ENCODE measurements at regions not wholly inside any gene's neighbourhood (a gene's known extent, or its start where the extent isn't known, plus 50 kb on each side); places are given as distances from the start of the nearest gene placed in this dataset.

- H3K9me3 ChIP-seq, result no peaks in the 10 kb centered on the region
- WGBS, result 15% methylated on average over 1 of the region's 1 CpG
- no peak for TF ChIP-seq EP300 (IDR thresholded peaks at IDR 0.05)
- TF ChIP-seq, protein P1, sequence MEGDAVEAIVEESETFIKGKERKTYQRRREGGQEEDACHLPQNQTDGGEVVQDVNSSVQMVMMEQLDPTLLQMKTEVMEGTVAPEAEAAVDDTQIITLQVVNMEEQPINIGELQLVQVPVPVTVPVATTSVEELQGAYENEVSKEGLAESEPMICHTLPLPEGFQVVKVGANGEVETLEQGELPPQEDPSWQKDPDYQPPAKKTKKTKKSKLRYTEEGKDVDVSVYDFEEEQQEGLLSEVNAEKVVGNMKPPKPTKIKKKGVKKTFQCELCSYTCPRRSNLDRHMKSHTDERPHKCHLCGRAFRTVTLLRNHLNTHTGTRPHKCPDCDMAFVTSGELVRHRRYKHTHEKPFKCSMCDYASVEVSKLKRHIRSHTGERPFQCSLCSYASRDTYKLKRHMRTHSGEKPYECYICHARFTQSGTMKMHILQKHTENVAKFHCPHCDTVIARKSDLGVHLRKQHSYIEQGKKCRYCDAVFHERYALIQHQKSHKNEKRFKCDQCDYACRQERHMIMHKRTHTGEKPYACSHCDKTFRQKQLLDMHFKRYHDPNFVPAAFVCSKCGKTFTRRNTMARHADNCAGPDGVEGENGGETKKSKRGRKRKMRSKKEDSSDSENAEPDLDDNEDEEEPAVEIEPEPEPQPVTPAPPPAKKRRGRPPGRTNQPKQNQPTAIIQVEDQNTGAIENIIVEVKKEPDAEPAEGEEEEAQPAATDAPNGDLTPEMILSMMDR (IDR thresholded peaks at IDR 0.05), result no peak
- no peak for DNase-seq (ENCODE audit: low spot score in 2 of 2)
- H3K36me3 ChIP-seq, result no peaks in the 10 kb centered on the region
- no peak overlapping the region for H3K4me3 ChIP-seq
- H3K27ac ChIP-seq, result no peak overlapping the region
- no peaks in the 10 kb centered on the region for H3K4me1 ChIP-seq
- H3K27me3 ChIP-seq, result no peaks in the 10 kb centered on the region
Measured at GRCh38 chr16:59586331-59586730, 852.2 kb upstream of the GOT2 start.

DNA sequence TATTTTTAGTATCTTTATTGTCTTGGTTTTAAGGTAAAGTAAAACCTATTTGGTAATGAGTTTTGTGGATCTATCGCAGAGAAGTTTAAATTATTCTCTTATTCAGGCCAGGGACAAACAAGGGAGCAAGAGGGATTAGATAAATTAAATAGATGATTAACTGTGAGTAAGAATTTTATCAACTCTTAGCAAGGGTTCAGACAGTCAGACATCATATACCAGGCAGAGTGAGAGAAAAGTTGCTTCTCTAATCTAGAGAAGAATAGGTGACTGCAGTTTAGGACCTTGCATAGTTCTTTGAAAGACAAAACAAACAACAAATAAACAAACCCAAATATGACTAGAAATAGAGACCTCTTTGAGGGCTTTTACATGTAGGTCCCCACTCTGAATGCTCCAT lies 840.2 kb upstream of the GOT2 start:
- Histone ChIP-seq H3K36me3 (no peaks in the 10 kb centered on the region), H3K9me3 (no peaks in the 10 kb centered on the region), H3K27ac (no peak overlapping the region), H3K27me3 (no peaks in the 10 kb centered on the region), H3K4me1 (no peaks in the 10 kb centered on the region), H3K4me3 (no peak overlapping the region)
- TF ChIP-seq POLR2AphosphoS5 (IDR thresholded peaks at IDR 0.05), result no peak
- TF ChIP-seq, protein P1 (IDR thresholded peaks at IDR 0.05), result no peak
- TF ChIP-seq EP300 (IDR thresholded peaks at IDR 0.05), result no peak
- no peak for TF ChIP-seq POLR2A (IDR thresholded peaks at IDR 0.05)
- DNase-seq (ENCODE audit: low spot score in 2 of 2), result no peak
- WGBS, result 95% methylated on average over 1 of the region's 1 CpG

GRCh38 chr16:59573528-59574271 lies 839.6 kb upstream of the GOT2 start:
- H3K27me3 ChIP-seq, result no peaks in the 10 kb centered on the region
- WGBS, result 73% methylated on average over 5 of the region's 5 CpGs
- no peak for DNase-seq (ENCODE audit: low spot score in 2 of 2)
- H3K27ac ChIP-seq, result no peak overlapping the region
- H3K4me3 ChIP-seq, result no peak overlapping the region
- TF ChIP-seq, protein P1 (IDR thresholded peaks at IDR 0.05), result no peak
- TF ChIP-seq POLR2A (IDR thresholded peaks at IDR 0.05) (no peak), EP300 (IDR thresholded peaks at IDR 0.05) (no peak), POLR2AphosphoS5 (IDR thresholded peaks at IDR 0.05) (no peak)
- H3K4me1 ChIP-seq, result no peaks in the 10 kb centered on the region
- H3K9me3 ChIP-seq, result no peaks in the 10 kb centered on the region
- no peaks in the 10 kb centered on the region for H3K36me3 ChIP-seq

DNA sequence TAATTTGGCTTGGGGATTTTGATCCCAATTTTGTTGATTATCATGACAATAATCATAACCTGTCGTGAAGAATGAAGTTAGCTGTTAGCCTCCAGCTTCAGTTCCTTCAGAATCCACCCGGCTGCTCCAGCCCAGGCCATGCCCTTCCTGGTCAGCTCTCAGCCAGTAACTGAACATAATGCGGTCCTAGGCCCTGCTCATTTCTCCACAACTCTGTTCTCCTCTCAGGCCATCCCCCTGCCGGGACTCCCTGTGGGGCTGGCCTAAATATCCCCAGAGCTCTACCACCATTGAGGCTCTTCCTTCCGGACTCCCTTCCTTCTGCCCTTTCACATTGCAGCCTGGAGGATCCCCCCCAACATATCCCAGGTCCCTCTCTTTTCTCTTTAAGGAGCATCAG lies 833.4 kb upstream of the GOT2 start:
- DNase-seq (ENCODE audit: low spot score in 2 of 2), result no peak
- Histone ChIP-seq H3K27me3 (no peaks in the 10 kb centered on the region), H3K4me3 (no peak overlapping the region), H3K4me1 (no peaks in the 10 kb centered on the region), H3K27ac (no peak overlapping the region), H3K36me3 (no peaks in the 10 kb centered on the region), H3K9me3 (no peaks in the 10 kb centered on the region)
- no peak for TF ChIP-seq POLR2A (IDR thresholded peaks at IDR 0.05)
- no peak for TF ChIP-seq POLR2AphosphoS5 (IDR thresholded peaks at IDR 0.05)
- 87% methylated on average over 5 of the region's 5 CpGs for WGBS

DNA sequence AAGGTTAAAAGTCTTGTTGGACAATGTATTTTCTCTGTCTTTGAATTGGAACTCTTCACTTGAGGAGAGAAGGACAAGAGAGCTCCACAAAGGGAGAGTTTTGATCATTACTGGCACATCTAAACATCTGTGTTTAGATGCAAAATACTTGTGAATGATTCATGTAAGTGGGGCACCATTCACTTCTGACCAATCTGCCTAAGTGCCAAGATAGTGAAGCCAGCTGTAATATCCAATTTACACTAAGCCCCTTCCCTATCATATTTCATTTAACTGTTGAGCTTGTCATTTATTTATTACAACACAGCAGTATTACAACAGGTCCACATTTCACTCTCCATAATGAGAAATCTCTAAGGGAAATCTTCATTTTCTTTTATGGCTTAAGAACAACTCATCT lies 832.3 kb upstream of the GOT2 start:
- no peak overlapping the region for H3K4me3 ChIP-seq
- no peaks in the 10 kb centered on the region for H3K27me3 ChIP-seq
- no peaks in the 10 kb centered on the region for H3K9me3 ChIP-seq
- no peak for TF ChIP-seq POLR2AphosphoS5 (IDR thresholded peaks at IDR 0.05)
- TF ChIP-seq, protein P1 (IDR thresholded peaks at IDR 0.05), result no peak
- no peak for TF ChIP-seq EP300 (IDR thresholded peaks at IDR 0.05)
- TF ChIP-seq POLR2A (IDR thresholded peaks at IDR 0.05), result no peak
- no peak overlapping the region for H3K27ac ChIP-seq
- no peaks in the 10 kb centered on the region for H3K36me3 ChIP-seq
- no peaks in the 10 kb centered on the region for H3K4me1 ChIP-seq
- DNase-seq (ENCODE audit: low spot score in 2 of 2), result no peak

DNA sequence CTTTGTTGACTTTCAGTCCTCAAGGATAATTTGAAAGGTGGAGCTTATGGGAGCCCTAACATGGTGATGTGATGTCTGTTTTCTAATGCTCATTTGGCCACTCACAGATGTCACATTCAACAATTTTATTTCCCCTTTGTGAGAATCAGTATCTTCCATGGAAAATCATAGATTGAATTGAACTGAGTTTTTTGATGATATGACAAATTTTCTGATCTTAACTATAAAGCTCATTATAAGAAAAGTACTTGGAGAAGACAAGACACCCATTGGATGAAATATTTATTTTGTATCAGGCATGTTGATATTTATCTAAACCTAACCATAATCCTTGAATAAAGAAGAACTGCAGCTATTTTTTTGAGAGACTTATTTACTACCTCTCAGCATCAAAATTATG lies 824.6 kb upstream of the GOT2 start:
- DNase-seq (ENCODE audit: low spot score in 2 of 2), result no peak
- no peak for TF ChIP-seq POLR2A (IDR thresholded peaks at IDR 0.05)
- TF ChIP-seq, protein P1 (IDR thresholded peaks at IDR 0.05), result no peak
- TF ChIP-seq EP300 (IDR thresholded peaks at IDR 0.05), result no peak
- no peak for TF ChIP-seq POLR2AphosphoS5 (IDR thresholded peaks at IDR 0.05)
- Histone ChIP-seq H3K9me3 (no peaks in the 10 kb centered on the region), H3K27me3 (no peaks in the 10 kb centered on the region), H3K4me3 (no peak overlapping the region), H3K4me1 (no peaks in the 10 kb centered on the region), H3K36me3 (no peaks in the 10 kb centered on the region), H3K27ac (no peak overlapping the region)
